Spleen (tissue), 7 donors: ENCODE measurements at regions not wholly inside any gene's neighbourhood (a gene's known extent, or its start where the extent isn't known, plus 50 kb on each side); places are given as distances from the start of the nearest gene placed in this dataset.

ENCODE experiments used
- POLR2A ChIP-seq, 3 donors: fragments of 450-650 bp; IDR thresholded peaks; one replicate each; pipeline ENCODE4 v1.5.1; 2017; ENCODE audit warnings: antibody characterized with exemption in 3 of 3, mild to moderate bottlenecking in 1 of 3
- POLR2AphosphoS5 ChIP-seq, 3 donors: sonication (generic); formaldehyde crosslinking; IDR thresholded peaks; one replicate each; pipeline ENCODE4 v1.5.1; 2017; ENCODE audit warnings: antibody characterized with exemption in 3 of 3
- TF ChIP-seq, protein P1 (sequence below), 11 experiments: fragments of 200-600 bp in 7 of 11; fragments of 450-650 bp in 4 of 11; sonication (generic) in 4 of 11; IDR thresholded peaks in 8 of 11; conservative IDR thresholded peaks in 3 of 11; 1 replicate in 7 of 11; 2 replicates in 4 of 11; pipeline versions ENCODE4 v1.4.0 to v1.8.0; 2016 to 2021; ENCODE audit warnings: antibody characterized with exemption in 11 of 11, inconsistent platforms in 4 of 11, mild to moderate bottlenecking in 1 of 11
- donor health status: DM: no; HTN: no; CAD: no; lungs with moderate emphysema.
- donor health status: DM: no; HTN: no; CAD: no.
- donor health status: DM: no; HTN: no; CAD: no.

DNA sequence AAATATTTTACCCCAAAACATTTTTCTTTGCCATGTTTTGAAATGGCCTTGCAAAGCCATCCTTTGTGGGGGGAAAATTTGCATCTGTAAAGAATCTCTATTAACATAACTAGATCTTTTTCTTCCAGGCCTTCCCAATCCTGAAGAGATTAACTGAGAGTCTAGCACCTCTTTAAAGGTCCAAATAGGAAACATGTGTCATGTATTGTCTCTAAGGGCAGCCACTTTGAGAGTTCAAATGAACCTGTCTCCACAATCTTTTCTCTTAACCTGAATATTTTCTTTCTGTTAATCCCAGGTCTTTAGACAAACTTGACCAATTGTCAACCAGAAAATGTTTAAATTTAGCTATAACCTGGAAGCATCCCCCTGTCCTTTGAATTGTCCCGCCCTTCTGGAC is 236.6 kb upstream of the PROK2 start:
- TF ChIP-seq POLR2AphosphoS5 (IDR thresholded peaks at IDR 0.05) (no peak), POLR2A (IDR thresholded peaks at IDR 0.05) (no peak)
- TF ChIP-seq, protein P1, sequence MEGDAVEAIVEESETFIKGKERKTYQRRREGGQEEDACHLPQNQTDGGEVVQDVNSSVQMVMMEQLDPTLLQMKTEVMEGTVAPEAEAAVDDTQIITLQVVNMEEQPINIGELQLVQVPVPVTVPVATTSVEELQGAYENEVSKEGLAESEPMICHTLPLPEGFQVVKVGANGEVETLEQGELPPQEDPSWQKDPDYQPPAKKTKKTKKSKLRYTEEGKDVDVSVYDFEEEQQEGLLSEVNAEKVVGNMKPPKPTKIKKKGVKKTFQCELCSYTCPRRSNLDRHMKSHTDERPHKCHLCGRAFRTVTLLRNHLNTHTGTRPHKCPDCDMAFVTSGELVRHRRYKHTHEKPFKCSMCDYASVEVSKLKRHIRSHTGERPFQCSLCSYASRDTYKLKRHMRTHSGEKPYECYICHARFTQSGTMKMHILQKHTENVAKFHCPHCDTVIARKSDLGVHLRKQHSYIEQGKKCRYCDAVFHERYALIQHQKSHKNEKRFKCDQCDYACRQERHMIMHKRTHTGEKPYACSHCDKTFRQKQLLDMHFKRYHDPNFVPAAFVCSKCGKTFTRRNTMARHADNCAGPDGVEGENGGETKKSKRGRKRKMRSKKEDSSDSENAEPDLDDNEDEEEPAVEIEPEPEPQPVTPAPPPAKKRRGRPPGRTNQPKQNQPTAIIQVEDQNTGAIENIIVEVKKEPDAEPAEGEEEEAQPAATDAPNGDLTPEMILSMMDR (IDR thresholded peaks at IDR 0.05 in 8 of 11, conservative IDR thresholded peaks at IDR 0.05 in 3 of 11): no peak
